ENCODE measurements at regions not wholly inside any gene's neighbourhood (a gene's known extent, or its start where the extent isn't known, plus 50 kb on each side); places are given as distances from the start of the nearest gene placed in this dataset.
"Not testable (repeated sequence)": the region's sequence is repeated elsewhere in the genome, so short reads cannot be mapped to it uniquely, and the experiment has no call there.

- no peak for DNase-seq
Observed at GRCh38 chr2:175755169-175755568, 246.9 kb downstream of the LNPK start.

- DNase-seq, result no peak
Observed at GRCh38 chr2:175750195-175750594, 251.9 kb downstream of the LNPK start.

- DNase-seq, result no peak
Observed at GRCh38 chr2:175745911-175746310, 256.2 kb downstream of the LNPK start.

GRCh38 chr2:175744000-175744399 lies 258.1 kb downstream of the LNPK start:
- DNase-seq, result no peak

GRCh38 chr2:175743011-175743410 lies 259.1 kb downstream of the LNPK start:
- no peak for DNase-seq

- no peak for DNase-seq
Observed at GRCh38 chr2:175742367-175742766, 259.7 kb downstream of the LNPK start.

- DNase-seq, result no peak
Observed at GRCh38 chr2:175741164-175741563, 260.9 kb downstream of the LNPK start.

GRCh38 chr2:175737722-175738361 lies 264.2 kb downstream of the LNPK start:
- no peak for DNase-seq

GRCh38 chr2:175734686-175735085 lies 267.4 kb downstream of the LNPK start:
- DNase-seq, result no peak

GRCh38 chr2:175732531-175732930 lies 269.5 kb downstream of the LNPK start:
- no peak for DNase-seq

- DNase-seq, result no peak
Observed at GRCh38 chr2:175730050-175730449, 272.0 kb downstream of the LNPK start.

- DNase-seq, result no peak
Observed at GRCh38 chr2:175729049-175729706, 272.9 kb downstream of the LNPK start.

- DNase-seq, result no peak
Observed at GRCh38 chr2:175728032-175728431, 274.0 kb downstream of the LNPK start.

- DNase-seq, result no peak
Observed at GRCh38 chr2:175726223-175726622, 275.8 kb downstream of the LNPK start.

GRCh38 chr2:175709248-175709647 lies 292.8 kb downstream of the LNPK start:
- no peak for DNase-seq

GRCh38 chr2:175707322-175707721 lies 294.7 kb downstream of the LNPK start:
- no peak for DNase-seq

GRCh38 chr2:175704568-175704967 lies 297.5 kb downstream of the LNPK start:
- not testable (repeated sequence) for DNase-seq

GRCh38 chr2:175698061-175698460 lies 304.0 kb downstream of the LNPK start:
- no peak for DNase-seq

- peak; percentile 44 for DNase-seq
Observed at GRCh38 chr2:175690113-175690837, 311.8 kb downstream of the LNPK start.

- DNase-seq, result no peak
Observed at GRCh38 chr2:175688243-175688642, 313.8 kb downstream of the LNPK start.

- DNase-seq, result no peak
Observed at GRCh38 chr2:175687465-175687864, 314.6 kb downstream of the LNPK start.

GRCh38 chr2:175686002-175686401 lies 316.1 kb downstream of the LNPK start:
- DNase-seq, result no peak

- DNase-seq, result no peak
Observed at GRCh38 chr2:175684466-175684865, 317.6 kb downstream of the LNPK start.

- DNase-seq, result no peak
Observed at GRCh38 chr2:175679728-175680127, 322.3 kb downstream of the LNPK start.
